Activated CD4-positive, CD25-positive, alpha-beta regulatory T cell treated with anti-CD3 and anti-CD28 coated beads, Interleukin-2, amount 50 U/mL, for 24 hours (primary cell): ENCODE measurements at regions not wholly inside any gene's neighbourhood (a gene's known extent, or its start where the extent isn't known, plus 50 kb on each side); places are given as distances from the start of the nearest gene placed in this dataset.
"Not testable (repeated sequence)": the region's sequence is repeated elsewhere in the genome, so short reads cannot be mapped to it uniquely, and the experiment has no call there.

Experiments
- ATAC-seq, 2 donors: fragments of 150-1000 bp; cut with Tn5 transposase; one replicate each; pipeline ENCODE4 v1.10.0; 2021; ENCODE audit warnings: mild to moderate bottlenecking in 1 of 2, moderate library complexity in 1 of 2

DNA sequence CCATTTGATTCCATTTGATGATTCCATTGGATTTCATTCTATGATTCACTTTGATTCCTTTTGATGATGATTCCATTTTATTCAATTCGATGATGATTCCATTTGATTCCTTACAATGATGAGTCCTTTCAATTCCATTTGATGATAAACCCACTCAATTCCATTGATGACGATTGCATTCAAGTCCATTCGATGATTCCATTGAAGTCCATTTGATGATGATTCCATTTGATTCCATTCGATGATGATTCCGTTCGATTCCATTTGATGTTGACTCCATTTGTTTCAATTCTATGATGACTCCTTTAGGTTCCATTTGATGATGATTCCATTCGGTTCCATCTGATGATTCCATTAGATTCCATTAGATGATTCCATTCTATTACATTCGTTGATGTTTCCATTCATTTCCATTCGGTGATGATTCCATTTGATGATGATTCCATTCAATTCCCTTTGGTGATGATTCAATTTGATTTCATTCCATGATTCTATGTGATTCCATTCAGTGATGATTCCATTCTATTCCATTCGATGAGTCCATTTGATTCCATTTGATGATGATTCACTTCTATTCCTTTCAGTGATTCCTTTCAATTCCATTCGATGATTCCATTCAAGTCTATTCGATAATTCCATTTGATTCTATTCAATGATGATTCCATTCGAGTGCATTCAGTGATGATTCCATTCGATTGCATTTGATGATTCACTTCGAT lies 1106.0 kb downstream of the RPIA start:
- no peak for ATAC-seq

DNA sequence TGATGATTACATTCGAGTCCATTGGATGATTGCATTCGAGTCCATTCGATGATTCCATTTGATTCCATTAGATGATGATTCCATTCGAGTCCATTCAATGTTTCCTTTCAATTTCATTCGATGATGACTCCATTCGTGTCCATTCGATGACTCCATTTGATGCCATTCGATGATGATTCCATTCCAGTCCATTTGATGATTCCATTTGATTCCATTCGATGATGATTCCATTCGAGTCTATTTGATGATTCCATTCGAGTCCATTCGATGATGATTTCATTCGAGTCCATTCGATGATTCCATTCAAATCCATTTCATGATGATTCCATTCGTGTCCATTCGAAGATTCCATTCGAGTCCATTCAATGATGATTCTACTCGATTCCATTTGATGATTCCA lies 1109.7 kb downstream of the RPIA start:
- not testable (repeated sequence) for ATAC-seq

DNA sequence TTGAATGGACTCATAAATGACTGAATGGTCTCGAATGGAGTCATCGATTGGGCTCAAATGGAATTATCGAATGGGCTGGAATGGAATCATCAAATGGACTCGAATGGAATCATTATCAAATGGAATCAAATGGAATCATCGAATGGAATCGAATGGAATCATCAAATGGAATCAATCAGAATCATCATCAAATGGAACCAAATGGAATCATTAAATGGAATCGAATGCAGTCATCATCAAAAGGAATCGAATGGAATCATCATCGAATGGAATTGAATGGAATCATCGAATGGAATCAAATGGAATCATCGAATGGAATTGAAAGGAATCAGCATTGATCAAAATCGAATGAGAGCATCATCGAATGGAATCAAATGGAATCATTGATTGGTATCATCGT lies 1114.9 kb downstream of the RPIA start:
- not testable (repeated sequence) for ATAC-seq

- no peak for ATAC-seq
Measured at GRCh38 chr2:89811295-89811694, 1119.8 kb downstream of the RPIA start.

DNA sequence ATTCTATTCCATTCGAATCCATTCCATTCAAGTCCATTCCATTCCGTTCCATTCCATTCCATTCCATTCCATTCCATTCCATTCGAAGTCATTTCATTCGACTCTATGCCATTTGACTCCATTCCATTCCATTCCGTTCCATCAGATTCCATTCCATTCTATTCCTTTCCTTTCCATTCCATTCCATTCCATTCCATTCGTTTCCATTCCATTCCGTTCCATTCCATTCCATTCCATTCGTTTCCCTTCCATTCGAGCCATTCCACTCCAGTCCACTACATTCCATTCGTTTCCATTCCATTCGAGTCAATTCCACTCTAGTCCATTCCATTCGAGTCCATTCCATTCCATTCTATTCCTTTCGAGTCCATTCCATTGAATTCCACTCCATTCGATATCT lies 1120.4 kb downstream of the RPIA start:
- not testable (repeated sequence) for ATAC-seq

- ATAC-seq = not testable (repeated sequence)
Measured at GRCh38 chr2:89814359-89814758, 1122.9 kb downstream of the RPIA start.

GRCh38 chr2:89818873-89819272 lies 1127.4 kb downstream of the RPIA start:
- no peak for ATAC-seq

- no peak for ATAC-seq
Measured at GRCh38 chr2:89819809-89820208, 1128.3 kb downstream of the RPIA start.

GRCh38 chr2:89820248-89820647 lies 1128.8 kb downstream of the RPIA start:
- no peak for ATAC-seq

GRCh38 chr2:89821455-89821945 lies 1130.0 kb downstream of the RPIA start:
- no peak for ATAC-seq

DNA sequence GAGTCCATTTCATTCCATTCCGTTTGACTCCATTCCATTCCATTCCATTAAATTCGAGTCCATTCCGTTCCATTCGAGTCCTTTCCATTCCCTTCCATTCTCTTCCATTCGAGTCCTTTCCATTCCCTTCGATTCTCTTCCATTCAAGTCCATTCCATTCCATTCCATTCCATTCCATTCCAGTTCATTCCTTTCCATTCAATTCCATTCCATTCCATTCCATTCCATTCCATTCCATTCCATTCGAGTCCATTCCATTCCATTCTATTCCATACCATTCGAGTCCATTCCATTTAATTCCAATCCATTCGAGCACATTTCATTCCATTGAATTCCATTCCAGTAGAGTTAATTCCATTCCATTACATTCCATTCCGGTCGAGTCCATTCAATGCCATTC lies 1130.9 kb downstream of the RPIA start:
- not testable (repeated sequence) for ATAC-seq

DNA sequence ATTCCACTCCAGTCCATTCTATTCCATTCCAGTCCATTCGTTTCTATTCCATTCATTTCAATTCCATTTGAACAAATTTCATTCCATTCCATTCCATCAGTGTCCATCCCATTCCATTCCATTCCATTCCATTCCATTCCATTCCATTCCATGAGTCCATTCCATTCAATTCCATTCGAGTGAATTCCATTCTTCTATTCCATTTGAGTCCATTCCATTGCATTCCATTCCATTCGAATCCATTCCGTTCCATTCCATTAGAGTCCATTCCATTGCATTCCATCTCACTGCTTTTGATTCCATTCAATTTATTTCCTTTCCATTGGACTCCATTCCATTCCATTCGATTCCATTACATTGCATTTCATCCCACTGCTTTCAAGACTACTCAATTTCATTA lies 1132.1 kb downstream of the RPIA start:
- ATAC-seq = no peak

GRCh38 chr2:89825034-89825433 lies 1133.6 kb downstream of the RPIA start:
- ATAC-seq = no peak

- not testable (repeated sequence) for ATAC-seq
Measured at GRCh38 chr2:89826741-89827140, 1135.3 kb downstream of the RPIA start.

DNA sequence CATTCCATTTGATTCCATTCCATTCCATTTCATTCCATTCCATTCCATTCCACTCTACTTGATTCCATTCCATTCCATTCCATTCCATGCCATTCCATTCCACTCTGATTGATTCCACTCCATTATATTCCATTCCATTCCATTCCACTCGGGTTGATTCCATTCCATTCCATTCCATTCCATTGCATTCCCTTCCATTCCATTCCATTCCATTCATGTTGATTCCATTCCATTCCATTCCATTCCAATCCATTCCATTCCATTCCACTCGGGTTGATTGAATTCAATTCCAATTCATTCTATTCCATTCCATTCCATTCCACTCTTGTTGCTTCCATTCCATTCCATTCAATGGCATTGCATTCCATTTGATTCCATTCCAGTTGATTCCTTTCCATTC lies 1136.4 kb downstream of the RPIA start:
- not testable (repeated sequence) for ATAC-seq

DNA sequence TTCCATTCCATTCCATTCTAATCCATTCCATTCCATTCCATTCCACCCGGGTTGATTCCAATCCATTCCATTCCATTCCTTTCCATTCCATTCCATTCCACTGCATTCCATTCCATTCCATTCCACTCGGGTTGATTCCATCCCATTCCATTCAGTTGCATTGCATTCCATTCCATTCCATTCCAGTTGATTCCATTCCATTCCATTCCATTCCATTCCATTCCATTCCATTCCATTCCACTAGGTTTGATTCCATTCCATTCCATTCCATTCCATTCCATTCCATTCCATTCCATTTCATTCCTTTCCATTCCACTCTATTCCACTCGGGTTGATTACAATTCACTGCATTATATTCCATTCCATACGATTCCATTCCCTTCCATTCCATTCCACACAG lies 1136.9 kb downstream of the RPIA start:
- ATAC-seq = not testable (repeated sequence)

GRCh38 chr2:89828961-89829631 lies 1137.6 kb downstream of the RPIA start:
- ATAC-seq = not testable (repeated sequence)

DNA sequence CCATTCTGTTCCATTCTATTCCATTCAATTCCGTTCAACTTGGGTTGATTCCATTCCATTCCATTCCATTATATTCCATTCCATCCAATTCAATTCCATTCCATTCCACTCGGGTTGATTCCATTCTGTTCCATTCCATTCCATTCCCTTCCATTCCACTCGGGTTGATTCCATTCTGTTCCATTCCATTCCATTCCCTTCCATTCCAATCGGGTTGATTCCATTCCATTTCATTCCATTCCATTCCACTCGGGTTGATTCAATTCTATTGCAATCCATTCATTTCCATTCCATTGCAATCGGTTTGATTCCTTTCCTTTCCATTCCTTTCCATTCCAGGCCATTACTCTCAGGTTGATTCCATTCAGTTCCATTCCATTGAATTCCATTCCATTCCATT lies 1138.4 kb downstream of the RPIA start:
- ATAC-seq = no peak

DNA sequence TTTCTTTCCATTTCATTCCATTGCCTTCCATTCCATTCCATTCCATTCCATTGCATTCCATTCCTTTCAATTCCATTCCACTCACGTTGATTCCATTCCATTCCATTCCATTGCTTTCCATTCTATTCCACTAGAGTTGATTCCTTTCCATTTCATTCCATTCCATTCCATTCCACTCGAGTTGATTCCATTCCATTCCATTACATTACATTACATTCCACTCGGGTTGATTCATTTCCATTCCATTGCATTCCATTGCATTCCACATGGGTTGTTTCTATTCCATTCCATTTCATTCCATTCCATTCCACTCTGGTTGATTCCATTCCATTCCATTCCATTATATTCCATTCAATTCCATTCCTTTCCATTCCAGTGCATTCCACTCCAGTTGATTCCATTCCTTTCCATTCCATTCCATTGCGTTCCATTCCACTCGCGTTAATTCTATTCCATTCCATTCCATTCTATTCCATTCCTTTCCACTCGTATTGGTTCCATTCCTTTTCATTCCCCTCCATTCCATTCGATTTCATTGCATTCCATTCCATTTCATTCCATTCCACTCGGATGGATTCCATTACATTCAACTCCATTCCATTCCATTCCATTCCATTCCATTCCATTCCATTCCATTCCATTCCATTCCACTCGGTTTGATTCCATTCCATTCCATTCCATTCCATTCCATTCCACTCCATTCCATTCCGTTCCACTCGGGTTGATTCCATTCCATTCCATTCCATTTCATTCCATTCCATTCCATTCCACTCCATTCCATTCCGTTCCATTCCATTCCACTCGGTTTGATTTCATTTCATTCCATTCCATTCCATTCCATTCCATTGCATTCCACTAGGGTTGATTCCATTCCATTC lies 1139.1 kb downstream of the RPIA start:
- peak in 1 of 2 donors; percentile 35 for ATAC-seq

DNA sequence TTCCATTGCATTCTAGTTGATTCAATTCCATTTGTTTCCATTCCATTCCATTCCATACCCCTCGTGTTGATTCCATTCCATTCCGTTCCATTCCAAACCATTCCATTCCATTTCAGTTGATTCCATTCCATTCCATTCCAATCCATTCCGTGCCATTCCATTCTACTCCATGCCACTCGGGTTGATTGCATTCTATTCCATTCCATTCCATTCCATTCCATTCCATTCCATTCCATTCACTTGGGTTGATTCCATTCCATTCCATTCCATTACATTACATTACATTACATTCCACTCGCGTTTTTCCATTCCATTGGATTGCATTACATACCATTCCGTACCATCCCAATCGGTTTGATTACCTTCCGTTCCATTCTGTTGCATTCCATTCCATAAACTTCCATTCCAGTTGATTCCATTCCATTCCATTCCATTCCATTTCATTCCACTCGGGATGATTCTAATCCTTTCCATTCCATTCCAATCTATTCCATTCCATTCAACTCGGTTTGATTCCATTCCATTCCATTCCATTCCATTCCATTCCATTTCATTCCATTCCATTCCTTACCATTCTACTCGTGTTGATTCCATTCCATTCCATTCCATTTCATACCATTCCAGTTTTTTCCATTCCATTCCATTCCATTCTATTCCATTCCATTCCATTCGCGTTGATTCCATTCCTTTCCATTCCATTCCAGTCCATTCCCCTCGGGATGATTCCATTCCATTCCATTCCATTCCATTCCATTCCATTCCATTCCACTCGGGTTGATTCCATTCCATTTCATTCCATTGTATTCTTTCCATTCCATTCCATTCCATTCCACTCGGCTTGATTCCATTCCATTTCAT lies 1140.4 kb downstream of the RPIA start:
- no peak for ATAC-seq

- ATAC-seq = peak in 1 of 2 donors; percentile 45
Measured at GRCh38 chr2:89833116-89833779, 1141.8 kb downstream of the RPIA start.

GRCh38 chr2:89833780-89834117 lies 1142.3 kb downstream of the RPIA start:
- no peak for ATAC-seq
